ENCODE measurements at regions not wholly inside any gene's neighbourhood (a gene's known extent, or its start where the extent isn't known, plus 50 kb on each side); places are given as distances from the start of the nearest gene placed in this dataset.

- TF ChIP-seq POLR2A (IDR thresholded peaks at IDR 0.05) (no peak), CTCF (IDR thresholded peaks at IDR 0.05) (no peak)
Measured at GRCh38 chr14:26835979-26836570, 238.2 kb upstream of the NOVA1 start.

All from thyroid gland (tissue), 4 donors.